Endothelial cell of umbilical vein (primary cell): ENCODE measurements at regions not wholly inside any gene's neighbourhood (a gene's known extent, or its start where the extent isn't known, plus 50 kb on each side); places are given as distances from the start of the nearest gene placed in this dataset.

ENCODE experiments used
- BruUV-seq: library from RNA; stranded (reverse); fragments of 400-500 nt; replicated peaks from 2 replicates; lab custom pipeline; 2021; lab: Mats Ljungman, UMichigan
- CTCF ChIA-PET: fragments of 300-600, 350-600 bp; sonication (Branson Sonifier 250); formaldehyde crosslinking; loops from one replicate; lab custom pipeline; 2021; ENCODE audit warnings: antibody characterized with exemption, inconsistent platforms; lab: Charles Lee
- POLR2A ChIA-PET: fragments of 300-600, 350-600 bp; sonication (Branson Sonifier 250); formaldehyde crosslinking; loops from one replicate; lab custom pipeline; 2021; ENCODE audit warnings: antibody characterized with exemption, inconsistent platforms; lab: Charles Lee
- DNase-seq: peaks from one replicate; pipeline ENCODE4 v3.0.0-alpha.2; 2011; ENCODE audit warnings: low read depth, low spot score
- FAIRE-seq: peaks from 2 replicates; lab custom pipeline; 2011; peaks lifted over from hg19 to GRCh38; lab: Jason Lieb, UNC
- H2AFZ ChIP-seq: 2 replicates; pipeline ENCODE4 v1.6.0; 2012; ENCODE audit warnings: low read depth, low read length, control low read depth, inconsistent platforms
- H3K27ac ChIP-seq: 2 replicates; pipeline ENCODE4 v1.5.1; 2011; ENCODE audit warnings: low read depth, mild to moderate bottlenecking, control low read depth, low read length, moderate library complexity; ENCODE audit not compliant: insufficient read depth
- H3K27me3 ChIP-seq, 2 experiments: 2 replicates each; pipeline versions ENCODE4 v1.6.0 to v1.6.1; 2011; ENCODE audit warnings: low read length in 2 of 2, mixed read lengths in 1 of 2; ENCODE audit not compliant: control insufficient read depth in 2 of 2, insufficient read depth in 2 of 2
- H3K36me3 ChIP-seq, 2 experiments: 2 replicates in 1 of 2; 3 replicates in 1 of 2; pipeline ENCODE4 v1.5.1; 2011; ENCODE audit warnings: low read length in 2 of 2, mild to moderate bottlenecking in 1 of 2, moderate library complexity in 1 of 2; ENCODE audit not compliant: control insufficient read depth in 2 of 2, insufficient read depth in 2 of 2; ENCODE audit errors: extremely low read depth in 1 of 2
- H3K4me1 ChIP-seq: 3 replicates; pipeline ENCODE4 v1.5.1; 2011; ENCODE audit warnings: mild to moderate bottlenecking, low read length; ENCODE audit not compliant: control insufficient read depth, insufficient read depth; ENCODE audit errors: extremely low read depth
- H3K4me2 ChIP-seq: 2 replicates; pipeline ENCODE4 v1.6.1; 2011; ENCODE audit warnings: low read length, control low read depth, mixed read lengths; ENCODE audit not compliant: insufficient read depth
- H3K4me3 ChIP-seq, 3 experiments: fragments of 200-600 bp in 1 of 3; sonication (generic), shearing (Covaris generic) in 1 of 3; replicated peaks in 1 of 3; 2 replicates each; pipeline ENCODE4 v1.5.1; 2011 to 2016; ENCODE audit warnings: control low read depth in 3 of 3, low read length in 3 of 3, mild to moderate bottlenecking in 2 of 3, inconsistent platforms in 1 of 3, low read depth in 1 of 3, moderate library complexity in 1 of 3; ENCODE audit not compliant: insufficient read depth in 1 of 3
- H3K79me2 ChIP-seq: 2 replicates; pipeline ENCODE4 v1.6.0; 2012; ENCODE audit warnings: low read length, inconsistent platforms; ENCODE audit not compliant: control insufficient read depth, insufficient read depth
- H3K9ac ChIP-seq: replicated peaks from 2 replicates; pipeline ENCODE3; 2011; ENCODE audit warnings: low read length, control low read depth; ENCODE audit not compliant: insufficient read depth; ENCODE audit errors: extremely low read depth
- H3K9me1 ChIP-seq: replicated peaks from 3 replicates; pipeline ENCODE4 v1.6.0; 2011; ENCODE audit warnings: mild to moderate bottlenecking, low read length; ENCODE audit not compliant: control insufficient read depth, insufficient read depth; ENCODE audit errors: extremely low read depth
- H3K9me3 ChIP-seq: replicated peaks from 2 replicates; pipeline ENCODE4 v1.5.1; 2012; ENCODE audit warnings: low read length, inconsistent platforms; ENCODE audit not compliant: control insufficient read depth, insufficient read depth
- H4K20me1 ChIP-seq: replicated peaks from 2 replicates; pipeline ENCODE3; 2011; ENCODE audit warnings: mild to moderate bottlenecking, low read length; ENCODE audit not compliant: control insufficient read depth, insufficient read depth; ENCODE audit errors: extremely low read depth
- EZH2 ChIP-seq: IDR thresholded peaks from 2 replicates; pipeline ENCODE4 v1.6.1; 2012; ENCODE audit warnings: borderline replicate concordance, low read depth, mild to moderate bottlenecking, moderate library complexity, low read length, inconsistent platforms; ENCODE audit not compliant: severe bottlenecking
- FOS ChIP-seq: IDR thresholded peaks from 2 replicates; pipeline ENCODE4 v1.6.1; 2011; ENCODE audit warnings: mild to moderate bottlenecking, low read length, moderate library complexity, borderline replicate concordance; ENCODE audit not compliant: insufficient read depth
- GATA2 ChIP-seq: IDR thresholded peaks from 2 replicates; pipeline ENCODE4 v1.7.0; 2011; ENCODE audit warnings: low read depth, mild to moderate bottlenecking, moderate library complexity, mixed read lengths, low read length; ENCODE audit not compliant: insufficient read length, insufficient read depth
- JUN ChIP-seq: IDR thresholded peaks from 2 replicates; pipeline ENCODE4 v1.6.1; 2011; ENCODE audit warnings: borderline replicate concordance, low read depth; ENCODE audit not compliant: insufficient read length, insufficient read depth
- MYC ChIP-seq: IDR thresholded peaks from one replicate; pipeline ENCODE4 v1.6.1; 2011; ENCODE audit warnings: mild to moderate bottlenecking, low read depth, low read length
- POLR2A ChIP-seq: IDR thresholded peaks from 2 replicates; pipeline ENCODE4 v1.6.1; 2012; ENCODE audit warnings: low read depth, mild to moderate bottlenecking, control low read depth, low read length
- POLR2AphosphoS5 ChIP-seq: IDR thresholded peaks from 2 replicates; pipeline ENCODE4 v1.6.1; 2012; ENCODE audit warnings: low read depth, mild to moderate bottlenecking, control low read depth, low read length, moderate library complexity; ENCODE audit not compliant: insufficient read depth
- dilution Hi-C: fragments of 300-500 bp; cut with MboI; formaldehyde crosslinking; loops from one replicate; pipeline ENCODE4 v1.15.0; 2019; ENCODE audit warnings: low sequenced_read_pairs; ENCODE audit not compliant: extremely low pct_ligation_motif_present
- intact Hi-C: fragments of 100-400 bp; cut with micrococcal nuclease; formaldehyde crosslinking; loops from one replicate; pipeline ENCODE4 v1.10.0; 2022
- TF ChIP-seq, protein P1 (sequence below): IDR thresholded peaks from 2 replicates; pipeline ENCODE4 v1.6.1; 2011; ENCODE audit not compliant: insufficient read depth, insufficient read length
- TF ChIP-seq, protein P2 (sequence below), 2 donors: IDR thresholded peaks; 1 replicate in 1 of 2; 2 replicates in 1 of 2; pipeline ENCODE4 v1.5.1; 2011; ENCODE audit warnings: low read length in 2 of 2, mild to moderate bottlenecking in 2 of 2, moderate library complexity in 2 of 2, control low read depth in 1 of 2, inconsistent platforms in 1 of 2, low read depth in 1 of 2; ENCODE audit not compliant: insufficient read depth in 1 of 2; ENCODE audit errors: extremely low read depth in 1 of 2

DNA sequence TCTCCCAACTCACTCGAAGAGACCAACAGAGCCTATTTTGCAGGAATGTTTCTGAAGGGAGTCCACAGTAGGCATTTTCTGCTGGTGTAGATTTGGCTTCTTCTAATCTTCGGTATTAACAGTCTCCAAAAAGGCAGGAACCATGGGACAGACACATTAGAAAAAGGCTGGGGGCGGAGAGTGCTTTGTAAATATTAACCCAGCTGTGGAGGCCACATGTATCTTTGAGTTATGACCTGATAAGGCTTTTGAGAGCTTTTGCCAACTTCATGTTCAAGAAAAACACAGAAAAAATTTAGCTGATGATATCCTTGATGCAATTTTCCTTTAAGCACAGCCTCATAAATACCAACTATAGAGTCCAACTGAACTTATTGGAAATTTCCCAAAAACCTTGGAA is 119.4 kb upstream of the TSHZ2 start:
- H2AFZ ChIP-seq: no peak overlapping the region
- intact Hi-C loops: no loop called here
- no peaks in the 10 kb centered on the region for H3K9me1 ChIP-seq

More for the DNA sequence above, 119.4 kb upstream of the TSHZ2 start:
- Histone ChIP-seq H3K9me3 (no peaks in the 10 kb centered on the region), H3K27ac (no peak overlapping the region), H3K4me2 (no peak overlapping the region), H3K36me3 (no peaks in the 10 kb centered on the region), H3K9ac (no peak overlapping the region), H3K4me1 (no peaks in the 10 kb centered on the region), H3K79me2 (no peaks in the 10 kb centered on the region), H3K4me3 (no peak overlapping the region), H4K20me1 (no peaks in the 10 kb centered on the region), H3K27me3 (no peaks in the 10 kb centered on the region)
- BruUV-seq: no TSS peak
- DNase-seq (no peak), FAIRE-seq (no peak)
- dilution Hi-C loops: no loop called here
- CTCF ChIA-PET: no interaction called here
- no peak for TF ChIP-seq EZH2
- TF ChIP-seq, protein P1, sequence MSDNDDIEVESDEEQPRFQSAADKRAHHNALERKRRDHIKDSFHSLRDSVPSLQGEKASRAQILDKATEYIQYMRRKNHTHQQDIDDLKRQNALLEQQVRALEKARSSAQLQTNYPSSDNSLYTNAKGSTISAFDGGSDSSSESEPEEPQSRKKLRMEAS: no peak
- no peak for TF ChIP-seq POLR2AphosphoS5
- no peak for TF ChIP-seq MYC
- no peak for TF ChIP-seq POLR2A
- TF ChIP-seq, protein P2, sequence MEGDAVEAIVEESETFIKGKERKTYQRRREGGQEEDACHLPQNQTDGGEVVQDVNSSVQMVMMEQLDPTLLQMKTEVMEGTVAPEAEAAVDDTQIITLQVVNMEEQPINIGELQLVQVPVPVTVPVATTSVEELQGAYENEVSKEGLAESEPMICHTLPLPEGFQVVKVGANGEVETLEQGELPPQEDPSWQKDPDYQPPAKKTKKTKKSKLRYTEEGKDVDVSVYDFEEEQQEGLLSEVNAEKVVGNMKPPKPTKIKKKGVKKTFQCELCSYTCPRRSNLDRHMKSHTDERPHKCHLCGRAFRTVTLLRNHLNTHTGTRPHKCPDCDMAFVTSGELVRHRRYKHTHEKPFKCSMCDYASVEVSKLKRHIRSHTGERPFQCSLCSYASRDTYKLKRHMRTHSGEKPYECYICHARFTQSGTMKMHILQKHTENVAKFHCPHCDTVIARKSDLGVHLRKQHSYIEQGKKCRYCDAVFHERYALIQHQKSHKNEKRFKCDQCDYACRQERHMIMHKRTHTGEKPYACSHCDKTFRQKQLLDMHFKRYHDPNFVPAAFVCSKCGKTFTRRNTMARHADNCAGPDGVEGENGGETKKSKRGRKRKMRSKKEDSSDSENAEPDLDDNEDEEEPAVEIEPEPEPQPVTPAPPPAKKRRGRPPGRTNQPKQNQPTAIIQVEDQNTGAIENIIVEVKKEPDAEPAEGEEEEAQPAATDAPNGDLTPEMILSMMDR (IDR thresholded peaks at IDR 0.05; ENCODE audit: extremely low read depth in 1 of 2, insufficient read depth in 1 of 2, low read depth in 1 of 2, low read length in 2 of 2): no peak
- TF ChIP-seq JUN: no peak
- TF ChIP-seq FOS: no peak
- TF ChIP-seq GATA2: no peak
- POLR2A ChIA-PET: no interaction called here
